GM23338 (cell line): ENCODE measurements at regions not wholly inside any gene's neighbourhood (a gene's known extent, or its start where the extent isn't known, plus 50 kb on each side); places are given as distances from the start of the nearest gene placed in this dataset.

Experiments
- ATAC-seq: fragments of 200-7000 bp; cut with Tn5 transposase; 3 replicates; pipeline ENCODE4 v1.9.1; 2020
- DNase-seq: peaks from one replicate; pipeline ENCODE4 v3.0.0-alpha.2; 2015; ENCODE audit warnings: low spot score
- H2AFZ ChIP-seq: fragments of 200-600 bp; sonication (generic); 2 replicates; pipeline ENCODE4 v1.8.0; 2016; ENCODE audit warnings: antibody characterized with exemption, mild to moderate bottlenecking, moderate library complexity
- H3F3A ChIP-seq: fragments of 200-600 bp; sonication (generic); replicated peaks from 2 replicates; pipeline ENCODE4 v1.8.0; 2017; ENCODE audit warnings: antibody characterized with exemption, mixed run types, low read depth
- H3K27ac ChIP-seq: fragments of 200-600 bp; sonication (generic); 2 replicates; pipeline ENCODE4 v1.6.1; 2016; ENCODE audit warnings: low read depth
- H3K27me3 ChIP-seq: fragments of 200-600 bp; sonication (generic); 2 replicates; pipeline ENCODE4 v1.8.0; 2016; ENCODE audit warnings: mild to moderate bottlenecking, mixed run types, moderate library complexity; ENCODE audit not compliant: insufficient read depth
- H3K36me3 ChIP-seq: fragments of 200-600 bp; sonication (generic); 2 replicates; pipeline ENCODE4 v1.8.0; 2016; ENCODE audit warnings: mild to moderate bottlenecking; ENCODE audit not compliant: insufficient read depth
- H3K4me1 ChIP-seq: fragments of 200-600 bp; sonication (generic); 2 replicates; pipeline ENCODE4 v1.8.0; 2016; ENCODE audit warnings: mild to moderate bottlenecking, moderate library complexity; ENCODE audit not compliant: insufficient read depth
- H3K4me2 ChIP-seq: fragments of 200-600 bp; sonication (generic); 2 replicates; pipeline ENCODE4 v1.7.1; 2017; ENCODE audit warnings: mixed run types
- H3K4me3 ChIP-seq: fragments of 200-600 bp; sonication (generic); 2 replicates; pipeline ENCODE4 v1.6.1; 2016; ENCODE audit warnings: mixed run types
- H3K79me2 ChIP-seq: fragments of 200-600 bp; sonication (generic); replicated peaks from 2 replicates; pipeline ENCODE4 v1.8.0; 2017; ENCODE audit warnings: mild to moderate bottlenecking; ENCODE audit not compliant: insufficient read depth
- H3K9me2 ChIP-seq: fragments of 200-600 bp; sonication (generic); 2 replicates; pipeline ENCODE4 v1.8.0; 2017; ENCODE audit not compliant: insufficient read depth
- H4K20me1 ChIP-seq: fragments of 200-600 bp; sonication (generic); replicated peaks from 2 replicates; pipeline ENCODE4 v1.8.0; 2017; ENCODE audit warnings: mild to moderate bottlenecking; ENCODE audit not compliant: insufficient read depth
- H3K27ac Mint-ChIP-seq: 2 replicates; pipeline ENCODE4 v1.8.0; 2020; ENCODE audit warnings: inconsistent platforms, mild to moderate bottlenecking, moderate library complexity, mixed read lengths
- H3K27me3 Mint-ChIP-seq: 3 replicates; pipeline ENCODE4 v1.8.0; 2022; ENCODE audit warnings: low read depth, mild to moderate bottlenecking, moderate library complexity, mixed read lengths, inconsistent platforms; ENCODE audit not compliant: insufficient read depth, poor library complexity
- H3K36me3 Mint-ChIP-seq: 3 replicates; pipeline ENCODE4 v1.8.0; 2021; ENCODE audit warnings: low read depth, mild to moderate bottlenecking, inconsistent platforms, moderate library complexity, mixed read lengths
- H3K4me1 Mint-ChIP-seq: 3 replicates; pipeline ENCODE4 v1.8.0; 2020; ENCODE audit warnings: mild to moderate bottlenecking, inconsistent platforms, mixed read lengths
- H3K4me3 Mint-ChIP-seq: 3 replicates; pipeline ENCODE4 v1.8.0; 2021; ENCODE audit warnings: moderate library complexity, mild to moderate bottlenecking, inconsistent platforms, mixed read lengths
- H3K9me3 Mint-ChIP-seq: 3 replicates; pipeline ENCODE4 v1.8.0; 2020; ENCODE audit warnings: moderate library complexity, mild to moderate bottlenecking, inconsistent platforms, mixed read lengths
- CREB1 ChIP-seq: fragments of 250-450 bp; sonication (Bioruptor Pico); IDR thresholded peaks from 2 replicates; pipeline ENCODE4 v1.5.0; 2020; ENCODE audit warnings: low read depth, mild to moderate bottlenecking, moderate library complexity
- ETS1 ChIP-seq: IDR thresholded peaks from 2 replicates; pipeline ENCODE4 v1.6.1; 2016; ENCODE audit warnings: antibody characterized with exemption
- EZH2 ChIP-seq: fragments of 200-600 bp; sonication (generic); IDR thresholded peaks from one replicate; pipeline ENCODE4 v1.8.0; 2017; ENCODE audit warnings: antibody characterized with exemption, mild to moderate bottlenecking, low read depth; ENCODE audit not compliant: unreplicated experiment
- NANOG ChIP-seq: IDR thresholded peaks from 2 replicates; pipeline ENCODE4 v1.6.1; 2016; ENCODE audit warnings: antibody characterized with exemption, borderline replicate concordance
- REST ChIP-seq: IDR thresholded peaks from one replicate; pipeline ENCODE4 v1.6.1; 2018; ENCODE audit warnings: antibody characterized with exemption; ENCODE audit not compliant: unreplicated experiment
- ZNF114 ChIP-seq: fragments of 250-450 bp; sonication (Bioruptor Pico); IDR thresholded peaks from 2 replicates; pipeline ENCODE4 v1.5.0; 2020; ENCODE audit warnings: mild to moderate bottlenecking, moderate library complexity
- ZNF331 ChIP-seq: fragments of 250-450 bp; sonication (Bioruptor Pico); IDR thresholded peaks from 2 replicates; pipeline ENCODE4 v1.5.0; 2020; ENCODE audit warnings: low read depth, mild to moderate bottlenecking, moderate library complexity
- TF ChIP-seq, protein P1 (sequence below), 2 experiments: fragments of 200-600 bp in 1 of 2; sonication (generic) in 1 of 2; conservative IDR thresholded peaks; 2 replicates each; pipeline versions ENCODE4 v1.5.1 to v1.6.1; 2016 to 2017; ENCODE audit warnings: antibody characterized with exemption in 2 of 2, low read depth in 2 of 2, mild to moderate bottlenecking in 2 of 2, moderate library complexity in 1 of 2

DNA sequence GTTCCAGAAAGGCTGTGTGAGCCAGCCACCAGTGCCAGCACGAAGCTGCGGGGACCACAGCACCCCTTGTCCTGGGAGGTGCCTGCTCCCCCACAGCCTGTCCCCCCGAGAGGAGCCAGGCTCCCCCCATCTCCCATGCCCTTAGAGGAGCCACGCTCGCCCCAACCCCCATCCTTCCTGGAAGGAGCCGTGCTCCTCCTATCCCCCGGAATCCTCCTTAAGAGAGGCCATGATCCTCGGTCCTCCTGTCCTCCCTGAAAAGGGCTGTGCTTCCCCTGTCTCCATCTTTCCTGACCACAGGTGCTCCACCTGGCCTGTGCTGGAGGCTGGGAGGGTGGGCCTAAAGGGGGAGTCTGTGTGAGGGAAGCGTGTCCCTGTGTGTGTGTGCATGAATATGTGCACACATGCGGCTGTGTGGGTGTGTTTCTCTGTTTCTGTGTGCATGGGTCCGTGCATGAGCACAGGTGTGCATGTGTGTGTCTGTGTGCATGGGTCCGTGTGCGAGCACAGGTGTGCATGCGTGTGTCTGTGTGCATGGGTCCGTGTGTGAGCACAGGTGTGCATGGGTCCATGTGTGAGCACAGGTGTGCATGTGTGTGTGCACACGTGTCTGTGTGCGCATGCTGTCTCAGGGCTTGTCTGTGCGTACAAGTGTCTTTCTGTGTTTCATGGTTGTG lies 80.3 kb downstream of the RTP5 start:
- Histone ChIP-seq H3K36me3 (no peaks in the 10 kb centered on the region), H3K9me2 (no peaks in the 10 kb centered on the region), H4K20me1 (no peaks in the 10 kb centered on the region; the same call in 1 of the 2 replicates), H3K79me2 (no peaks in the 10 kb centered on the region), H3K4me2 (no peak overlapping the region), H3F3A (peaks cover 3% of the 10 kb centered on the region; the same call in 1 of the 2 replicates), H3K27ac (no peak overlapping the region), H3K4me3 (no peak overlapping the region), H3K27me3 (peaks cover 15% of the 10 kb centered on the region; the same call in 1 of the 2 replicates), H2AFZ (no peak overlapping the region), H3K4me1 (peaks cover 12% of the 10 kb centered on the region; the same call in 1 of the 2 replicates)
- TF ChIP-seq REST (no peak), ZNF114 (no peak), EZH2 (no peak), NANOG (no peak), CREB1 (CRISPR knock-in tag) (no peak), ETS1 (no peak), ZNF331 (CRISPR knock-in tag) (no peak)
- TF ChIP-seq, protein P1, sequence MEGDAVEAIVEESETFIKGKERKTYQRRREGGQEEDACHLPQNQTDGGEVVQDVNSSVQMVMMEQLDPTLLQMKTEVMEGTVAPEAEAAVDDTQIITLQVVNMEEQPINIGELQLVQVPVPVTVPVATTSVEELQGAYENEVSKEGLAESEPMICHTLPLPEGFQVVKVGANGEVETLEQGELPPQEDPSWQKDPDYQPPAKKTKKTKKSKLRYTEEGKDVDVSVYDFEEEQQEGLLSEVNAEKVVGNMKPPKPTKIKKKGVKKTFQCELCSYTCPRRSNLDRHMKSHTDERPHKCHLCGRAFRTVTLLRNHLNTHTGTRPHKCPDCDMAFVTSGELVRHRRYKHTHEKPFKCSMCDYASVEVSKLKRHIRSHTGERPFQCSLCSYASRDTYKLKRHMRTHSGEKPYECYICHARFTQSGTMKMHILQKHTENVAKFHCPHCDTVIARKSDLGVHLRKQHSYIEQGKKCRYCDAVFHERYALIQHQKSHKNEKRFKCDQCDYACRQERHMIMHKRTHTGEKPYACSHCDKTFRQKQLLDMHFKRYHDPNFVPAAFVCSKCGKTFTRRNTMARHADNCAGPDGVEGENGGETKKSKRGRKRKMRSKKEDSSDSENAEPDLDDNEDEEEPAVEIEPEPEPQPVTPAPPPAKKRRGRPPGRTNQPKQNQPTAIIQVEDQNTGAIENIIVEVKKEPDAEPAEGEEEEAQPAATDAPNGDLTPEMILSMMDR (conservative IDR thresholded peaks at IDR 0.05; ENCODE audit: low read depth in 2 of 2): no peak
- H3K36me3 Mint-ChIP-seq: no peaks in the 10 kb centered on the region
- ATAC-seq: no peak
- H3K27me3 Mint-ChIP-seq: peaks cover 26% of the 10 kb centered on the region
- no peak overlapping the region for H3K27ac Mint-ChIP-seq
- DNase-seq: no peak
- peaks cover 20% of the 10 kb centered on the region for H3K4me1 Mint-ChIP-seq
- H3K9me3 Mint-ChIP-seq: no peaks in the 10 kb centered on the region; the same call in 2 of the 3 replicates
- no peak overlapping the region for H3K4me3 Mint-ChIP-seq
